Pancreas (tissue), 10 donors: ENCODE measurements at regions not wholly inside any gene's neighbourhood (a gene's known extent, or its start where the extent isn't known, plus 50 kb on each side); places are given as distances from the start of the nearest gene placed in this dataset.

ENCODE experiments used
- ATAC-seq, 4 donors: fragments of 200-7000 bp; cut with Tn5 transposase; one replicate each; pipeline versions ENCODE4 v1.8.0 to v1.9.1; 2020; ENCODE audit warnings: mild to moderate bottlenecking in 4 of 4, moderate library complexity in 4 of 4
- DNase-seq, 6 donors: peaks; one replicate each; pipeline ENCODE4 v3.0.0-alpha.2; 2020
- FAIRE-seq: peaks from 2 replicates; lab custom pipeline; 2012; peaks lifted over from hg19 to GRCh38; lab: Jason Lieb, UNC
- H3K27ac ChIP-seq, 4 donors: fragments of 200-600 bp; sonication (generic); 1 replicate in 3 of 4; 2 replicates in 1 of 4; pipeline versions ENCODE4 v1.5.0 to v1.8.0; 2020
- H3K27me3 ChIP-seq, 4 donors: fragments of 200-600 bp; one replicate each; pipeline ENCODE4 v1.8.0; 2021
- H3K36me3 ChIP-seq, 3 donors: fragments of 200-600 bp; sonication (generic) in 1 of 3; one replicate each; pipeline versions ENCODE4 v1.5.0 to v1.8.0; 2020 to 2021
- H3K4me1 ChIP-seq, 3 donors: fragments of 200-600 bp; one replicate each; pipeline ENCODE4 v1.8.0; 2021
- H3K4me3 ChIP-seq, 4 donors: fragments of 200-600 bp; sonication (generic) in 2 of 4; one replicate each; pipeline versions ENCODE4 v1.5.0 to v1.8.0; 2020 to 2021
- H3K9me3 ChIP-seq, 4 donors: fragments of 200-600 bp; one replicate each; pipeline ENCODE4 v1.8.0; 2021
- CTCF ChIP-seq, 4 donors: fragments of 200-600 bp; sonication (generic) in 3 of 4; IDR thresholded peaks; one replicate each; pipeline versions ENCODE4 v1.5.0 to v1.8.0; 2021; ENCODE audit warnings: antibody characterized with exemption in 4 of 4
- WGBS, 2 donors: extraction: QIAGEN DNeasy Blood & Tissue Kit; methylation state at CpG; one replicate each; pipeline ENCODE4 v1.1.7; 2013; 5-methylcytosine and 5-hydroxymethylcytosine counted together
- intact Hi-C, 3 donors: fragments of 100-400 bp; cut with DNase I; formaldehyde crosslinking; loops; one replicate each; pipeline versions ENCODE4 v1.11.1 to v1.14.2; 2022
- donor health status: healthy with polysubstance abuse.
- donor health status: DM: no; HTN: no; CAD: no; lungs with moderate emphysema.
- donor health status: DM: no; HTN: no; CAD: no.
- donor health status: control.
- donor health status: control.
- donor health status: Bipolar disorder and iron deficiency.
- donor health status: DM: yes; HTN: yes; CAD: no.
- donor health status: DM: no; HTN: no; CAD: no.
- donor health status: DM: no; HTN: no; CAD: no.
- donor health status: DM: yes; HTN: yes; CAD: no.

- Histone ChIP-seq H3K9me3 (no peaks in the 10 kb centered on the region), H3K36me3 (no peaks in the 10 kb centered on the region), H3K4me1 (no peaks in the 10 kb centered on the region), H3K4me3 (no peak overlapping the region), H3K27me3 (no peaks in the 10 kb centered on the region), H3K27ac (no peak overlapping the region)
- no peak for ATAC-seq
- no peak for TF ChIP-seq CTCF (IDR thresholded peaks at IDR 0.05)
- intact Hi-C loops, result no loop called here
- no peak for DNase-seq
- no peak for FAIRE-seq
- 67 to 85% methylated on average over 2 of the region's 2 CpGs for WGBS, 2 donors
Observed at GRCh38 chr1:34657849-34658248, 97.0 kb upstream of the GJB5 start.

DNA sequence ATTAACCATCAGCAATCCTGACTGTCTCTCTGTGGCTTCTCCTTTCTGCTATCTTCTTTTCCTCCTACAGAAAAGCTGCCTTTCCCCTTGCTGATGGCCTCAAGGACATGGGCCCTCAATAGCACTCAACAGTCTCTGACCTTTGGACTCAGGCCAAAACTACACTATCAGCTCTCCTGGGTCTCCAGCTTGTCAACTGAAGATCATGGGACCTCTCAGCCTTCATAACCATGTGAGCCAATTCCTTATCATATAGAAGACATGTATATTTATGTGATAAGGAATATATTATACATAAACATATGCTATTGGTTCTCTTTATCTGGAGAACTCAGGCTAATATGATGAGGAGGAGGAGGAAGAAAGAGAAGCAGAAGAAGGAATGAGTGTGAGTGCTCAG lies 91.8 kb upstream of the GJB5 start:
- DNase-seq, result no peak
- no peak for ATAC-seq
- Histone ChIP-seq H3K36me3 (no peaks in the 10 kb centered on the region), H3K9me3 (no peaks in the 10 kb centered on the region), H3K4me1 (no peaks in the 10 kb centered on the region), H3K27ac (no peak overlapping the region), H3K4me3 (no peak overlapping the region), H3K27me3 (no peaks in the 10 kb centered on the region)
- no peak for FAIRE-seq
- intact Hi-C loops, result no loop called here
- TF ChIP-seq CTCF (IDR thresholded peaks at IDR 0.05), result no peak

DNA sequence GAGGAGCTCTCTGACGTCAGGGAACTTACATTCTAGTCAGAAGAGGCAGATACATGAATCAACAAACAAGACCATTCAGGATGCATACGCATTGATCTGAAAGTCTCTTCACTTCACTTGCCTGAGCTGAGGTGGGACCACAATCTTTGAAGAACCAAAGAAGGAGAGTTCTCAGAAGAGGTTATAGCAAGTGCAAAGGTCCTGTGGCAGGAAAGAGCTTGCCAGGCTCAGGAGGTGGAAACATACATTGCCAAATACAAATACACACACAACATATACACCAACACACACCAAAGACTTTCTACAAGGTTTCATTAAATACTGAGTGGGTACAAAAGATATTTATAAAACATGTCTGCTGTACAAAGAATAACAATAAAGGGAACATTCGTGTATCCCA lies 86.8 kb upstream of the GJB5 start:
- FAIRE-seq, result no peak
- 43 to 56% methylated on average over 3 of the region's 3 CpGs for WGBS, 2 donors

DNA sequence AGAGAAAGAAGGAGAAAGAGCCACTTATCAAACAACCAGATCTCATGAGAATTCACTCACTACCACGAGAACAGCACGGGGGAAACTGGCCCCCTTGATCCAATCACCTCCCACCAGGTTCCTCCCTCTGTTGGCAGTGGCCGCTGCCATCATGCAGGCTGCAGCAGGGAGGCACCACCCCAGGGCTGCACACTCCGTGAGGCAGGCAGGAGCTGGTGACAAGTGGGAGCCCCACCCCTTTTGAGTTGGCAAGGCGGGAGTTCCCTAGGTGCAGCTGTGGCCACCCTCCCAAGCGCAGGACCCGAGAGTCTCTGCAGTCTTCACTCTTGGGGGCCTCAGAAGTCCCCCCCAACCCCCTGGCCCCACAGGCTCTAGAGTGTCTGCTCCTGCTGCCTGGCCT lies 83.9 kb upstream of the GJB5 start:
- ATAC-seq (no peak), FAIRE-seq (no peak), DNase-seq (no peak)
- no peaks in the 10 kb centered on the region for H3K9me3 ChIP-seq
- H3K4me1 ChIP-seq, result no peaks in the 10 kb centered on the region
- H3K36me3 ChIP-seq, result no peaks in the 10 kb centered on the region
- no peak overlapping the region for H3K4me3 ChIP-seq
- intact Hi-C loops, result no loop called here
- WGBS, 2 donors, result 63 to 76% methylated on average over 7 of the region's 7 CpGs
- H3K27me3 ChIP-seq, result no peaks in the 10 kb centered on the region
- H3K27ac ChIP-seq, result no peak overlapping the region
- no peak for TF ChIP-seq CTCF (IDR thresholded peaks at IDR 0.05)

More for the DNA sequence above, 86.8 kb upstream of the GJB5 start:
- Histone ChIP-seq H3K27me3 (no peaks in the 10 kb centered on the region), H3K36me3 (no peaks in the 10 kb centered on the region), H3K27ac (no peak overlapping the region), H3K4me3 (no peak overlapping the region), H3K4me1 (no peaks in the 10 kb centered on the region), H3K9me3 (no peaks in the 10 kb centered on the region)
- intact Hi-C loops, result no loop called here
- no peak for TF ChIP-seq CTCF (IDR thresholded peaks at IDR 0.05)
- no peak for ATAC-seq
- DNase-seq, result no peak

- H3K9me3 ChIP-seq, result no peaks in the 10 kb centered on the region
- ATAC-seq (no peak), DNase-seq (no peak), FAIRE-seq (no peak)
- H3K36me3 ChIP-seq, result no peaks in the 10 kb centered on the region
- no peak overlapping the region for H3K27ac ChIP-seq
- H3K4me1 ChIP-seq, result no peaks in the 10 kb centered on the region
- intact Hi-C loops, result no loop called here
- no peak for TF ChIP-seq CTCF (IDR thresholded peaks at IDR 0.05)
- H3K27me3 ChIP-seq, result no peaks in the 10 kb centered on the region
- H3K4me3 ChIP-seq, result no peak overlapping the region
Observed at GRCh38 chr1:34671887-34672286, 83.0 kb upstream of the GJB5 start.
